ENCODE measurements at regions not wholly inside any gene's neighbourhood (a gene's known extent, or its start where the extent isn't known, plus 50 kb on each side); places are given as distances from the start of the nearest gene placed in this dataset.

GRCh38 chr2:226158940-226159339 lies 640.7 kb downstream of the IRS1 start:
- TF ChIP-seq EZH2 (IDR thresholded peaks at IDR 0.05; ENCODE audit: borderline replicate concordance, low read depth, low read length, poor library complexity, severe bottlenecking), result no peak
- no peak for TF ChIP-seq CTCF (conservative IDR thresholded peaks at IDR 0.05; ENCODE audit: low read depth, low read length)
- Histone ChIP-seq H3K4me1 (ENCODE audit: insufficient read depth, low read length, poor library complexity, severe bottlenecking) (peaks cover 14% of the 10 kb centered on the region), H3K9me3 (ENCODE audit: low read depth, low read length, poor library complexity, severe bottlenecking) (no peaks in the 10 kb centered on the region), H3K36me3 (ENCODE audit: insufficient read depth, low read length, poor library complexity, severe bottlenecking) (no peaks in the 10 kb centered on the region), H3K27ac (ENCODE audit: low read depth, low read length, poor library complexity, severe bottlenecking) (no peak overlapping the region), H3K4me3 (ENCODE audit: low read depth, low read length, poor library complexity, severe bottlenecking) (no peak overlapping the region), H3K27me3 (replicated peaks; ENCODE audit: insufficient read depth, low read depth, low read length, poor library complexity) (no peaks in the 10 kb centered on the region)
- no TSS peak for BruUV-seq (replicated peaks)
- ChIA-PET CTCF (no interaction called here), POLR2A (ENCODE audit: low non-redundant PET) (no interaction called here)
- intact Hi-C loops (cut with micrococcal nuclease; ENCODE audit: unreplicated experiment), result no loop called here
- DNase-seq (ENCODE audit: low spot score), result no peak

- H3K4me3 ChIP-seq (ENCODE audit: low read depth, low read length, poor library complexity, severe bottlenecking), result no peak overlapping the region
- DNase-seq (ENCODE audit: low spot score), result no peak
- H3K27ac ChIP-seq (ENCODE audit: low read depth, low read length, poor library complexity, severe bottlenecking), result no peak overlapping the region
- no peaks in the 10 kb centered on the region for H3K27me3 ChIP-seq (replicated peaks; ENCODE audit: insufficient read depth, low read depth, low read length, poor library complexity)
- ChIA-PET POLR2A (ENCODE audit: low non-redundant PET) (no interaction called here), CTCF (no interaction called here)
- no peaks in the 10 kb centered on the region for H3K9me3 ChIP-seq (ENCODE audit: low read depth, low read length, poor library complexity, severe bottlenecking)
- H3K36me3 ChIP-seq (ENCODE audit: insufficient read depth, low read length, poor library complexity, severe bottlenecking), result no peaks in the 10 kb centered on the region
- no TSS peak for BruUV-seq (replicated peaks)
- no peak for TF ChIP-seq CTCF (conservative IDR thresholded peaks at IDR 0.05; ENCODE audit: low read depth, low read length)
- no peak for TF ChIP-seq EZH2 (IDR thresholded peaks at IDR 0.05; ENCODE audit: borderline replicate concordance, low read depth, low read length, poor library complexity, severe bottlenecking)
- H3K4me1 ChIP-seq (ENCODE audit: insufficient read depth, low read length, poor library complexity, severe bottlenecking), result peaks cover 14% of the 10 kb centered on the region
- intact Hi-C loops (cut with micrococcal nuclease; ENCODE audit: unreplicated experiment), result no loop called here
Observed at GRCh38 chr2:226158229-226158628, 641.4 kb downstream of the IRS1 start.

GRCh38 chr2:226155093-226155875 lies 644.3 kb downstream of the IRS1 start:
- Histone ChIP-seq H3K36me3 (ENCODE audit: insufficient read depth, low read length, poor library complexity, severe bottlenecking) (no peaks in the 10 kb centered on the region), H3K9me3 (ENCODE audit: low read depth, low read length, poor library complexity, severe bottlenecking) (no peaks in the 10 kb centered on the region), H3K27ac (ENCODE audit: low read depth, low read length, poor library complexity, severe bottlenecking) (no peak overlapping the region), H3K4me1 (ENCODE audit: insufficient read depth, low read length, poor library complexity, severe bottlenecking) (peaks cover 14% of the 10 kb centered on the region), H3K4me3 (ENCODE audit: low read depth, low read length, poor library complexity, severe bottlenecking) (no peak overlapping the region), H3K27me3 (replicated peaks; ENCODE audit: insufficient read depth, low read depth, low read length, poor library complexity) (no peaks in the 10 kb centered on the region)
- no TSS peak for BruUV-seq (replicated peaks)
- ChIA-PET CTCF (no interaction called here), POLR2A (ENCODE audit: low non-redundant PET) (no interaction called here)
- intact Hi-C loops (cut with micrococcal nuclease; ENCODE audit: unreplicated experiment), result no loop called here
- no peak for DNase-seq (ENCODE audit: low spot score)
- TF ChIP-seq CTCF (conservative IDR thresholded peaks at IDR 0.05; ENCODE audit: low read depth, low read length), result no peak
- no peak for TF ChIP-seq EZH2 (IDR thresholded peaks at IDR 0.05; ENCODE audit: borderline replicate concordance, low read depth, low read length, poor library complexity, severe bottlenecking)

All from A673 (cell line).